GM12891 (cell line): ENCODE measurements at regions not wholly inside any gene's neighbourhood (a gene's known extent, or its start where the extent isn't known, plus 50 kb on each side); places are given as distances from the start of the nearest gene placed in this dataset.

Experiments
- PAX5 ChIP-seq: IDR thresholded peaks from 2 replicates; pipeline ENCODE4 v1.6.1; 2011; ENCODE audit warnings: low read length, moderate library complexity, mild to moderate bottlenecking; ENCODE audit not compliant: insufficient read depth, severe bottlenecking
- POLR2A ChIP-seq: IDR thresholded peaks from 2 replicates; pipeline ENCODE4 v1.6.1; 2011; ENCODE audit warnings: low read depth, low read length, control low read depth
- POLR2AphosphoS5 ChIP-seq: IDR thresholded peaks from 2 replicates; pipeline ENCODE4 v1.6.1; 2011; ENCODE audit warnings: low read depth, low read length, control low read depth
- POU2F2 ChIP-seq: IDR thresholded peaks from 2 replicates; pipeline ENCODE4 v1.6.1; 2011; ENCODE audit warnings: low read depth, mild to moderate bottlenecking, control low read depth, low read length, moderate library complexity
- SPI1 ChIP-seq: IDR thresholded peaks from 2 replicates; pipeline ENCODE4 v1.6.1; 2011; ENCODE audit warnings: low read depth, low read length, control low read depth
- TAF1 ChIP-seq: IDR thresholded peaks from 2 replicates; pipeline ENCODE4 v1.6.1; 2011; ENCODE audit warnings: low read depth, low read length, control low read depth

DNA sequence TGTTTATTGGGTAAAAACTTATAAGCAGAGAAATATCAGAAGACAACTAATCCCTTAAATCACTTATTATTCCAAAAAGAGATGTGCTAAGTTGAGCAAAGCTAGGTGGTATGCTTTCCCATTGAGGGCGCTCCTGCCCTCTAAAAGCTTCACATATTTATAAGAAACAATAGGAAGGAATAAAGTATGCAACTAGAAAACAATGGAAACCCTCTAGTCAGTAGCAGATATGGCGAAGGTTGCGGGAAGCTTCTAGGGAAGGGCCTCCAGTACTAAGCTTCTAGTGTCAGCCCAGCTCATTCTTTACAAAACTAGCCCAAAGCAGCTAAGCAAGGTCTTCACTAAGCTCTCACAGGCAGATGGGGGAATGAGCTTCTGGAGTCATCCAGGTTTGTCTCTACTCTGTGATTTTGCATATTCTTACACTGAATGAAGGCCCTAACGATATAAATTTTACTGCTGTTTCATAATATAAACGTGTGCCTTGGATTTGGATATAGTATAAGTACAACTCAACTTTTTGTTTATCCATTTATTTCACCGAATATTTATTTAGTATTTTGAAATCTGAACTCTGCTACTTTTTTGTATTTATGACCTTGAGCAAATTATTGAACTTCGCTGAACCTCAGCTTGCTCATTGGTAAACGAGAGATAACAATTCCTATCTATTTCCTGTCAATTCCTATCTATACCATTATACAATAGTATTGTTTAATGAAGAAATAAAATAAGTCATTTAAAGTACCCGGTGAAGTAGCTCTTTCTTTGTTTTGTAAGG, 571.4 kb downstream of the ELAVL2 start:
- no peak for TF ChIP-seq POLR2A
- no peak for TF ChIP-seq SPI1
- TF ChIP-seq POLR2AphosphoS5 = no peak
- TF ChIP-seq TAF1 = no peak
- no peak for TF ChIP-seq POU2F2
- TF ChIP-seq PAX5 = no peak
